ENCODE measurements at regions not wholly inside any gene's neighbourhood (a gene's known extent, or its start where the extent isn't known, plus 50 kb on each side); places are given as distances from the start of the nearest gene placed in this dataset.

DNA sequence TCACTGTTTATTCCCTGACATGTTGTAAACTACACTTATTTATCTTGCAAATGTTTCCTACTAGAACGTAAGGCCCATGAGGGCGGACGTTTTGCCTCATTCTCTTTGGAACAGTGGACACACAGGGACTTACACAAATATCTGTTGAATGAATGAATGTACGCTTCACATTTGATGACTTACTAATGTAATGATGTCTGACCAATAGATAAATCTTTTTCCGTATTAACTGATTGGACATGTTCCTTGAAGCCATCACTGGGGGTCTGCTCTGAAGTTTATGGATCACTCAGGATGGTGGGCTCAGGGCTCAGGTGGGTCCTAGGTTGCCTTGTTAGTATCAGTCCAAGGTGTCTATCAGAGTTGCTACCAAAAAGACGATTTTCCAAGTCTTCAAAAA is 763.2 kb upstream of the TPTE start:
- H3K27ac ChIP-seq (ENCODE audit: extremely low read depth, low read depth, low read length) = no peak overlapping the region
- no peaks in the 10 kb centered on the region for H3K4me1 ChIP-seq (ENCODE audit: control insufficient read depth, insufficient read depth, low read length)
- H3K36me3 ChIP-seq (ENCODE audit: control insufficient read depth in 2 of 2, insufficient read depth in 1 of 2, low read length in 2 of 2) = no peaks in the 10 kb centered on the region
- H3K4me3 ChIP-seq (ENCODE audit: low read depth, low read length) = no peak overlapping the region
- CTCF ChIA-PET = no interaction called here
- TF ChIP-seq, protein P1, sequence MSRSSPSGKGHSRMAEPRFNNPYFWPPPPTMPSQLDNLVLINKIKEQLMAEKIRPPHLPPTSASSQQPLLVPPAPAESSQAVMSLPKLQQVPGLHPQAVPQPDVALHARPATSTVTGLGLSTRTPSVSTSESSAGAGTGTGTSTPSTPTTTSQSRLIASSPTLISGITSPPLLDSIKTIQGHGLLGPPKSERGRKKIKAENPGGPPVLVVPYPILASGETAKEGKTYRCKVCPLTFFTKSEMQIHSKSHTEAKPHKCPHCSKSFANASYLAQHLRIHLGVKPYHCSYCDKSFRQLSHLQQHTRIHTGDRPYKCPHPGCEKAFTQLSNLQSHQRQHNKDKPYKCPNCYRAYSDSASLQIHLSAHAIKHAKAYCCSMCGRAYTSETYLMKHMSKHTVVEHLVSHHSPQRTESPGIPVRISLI (tag by site-specific recombination; IDR thresholded peaks at IDR 0.05) = no peak
- TF ChIP-seq, protein P2, sequence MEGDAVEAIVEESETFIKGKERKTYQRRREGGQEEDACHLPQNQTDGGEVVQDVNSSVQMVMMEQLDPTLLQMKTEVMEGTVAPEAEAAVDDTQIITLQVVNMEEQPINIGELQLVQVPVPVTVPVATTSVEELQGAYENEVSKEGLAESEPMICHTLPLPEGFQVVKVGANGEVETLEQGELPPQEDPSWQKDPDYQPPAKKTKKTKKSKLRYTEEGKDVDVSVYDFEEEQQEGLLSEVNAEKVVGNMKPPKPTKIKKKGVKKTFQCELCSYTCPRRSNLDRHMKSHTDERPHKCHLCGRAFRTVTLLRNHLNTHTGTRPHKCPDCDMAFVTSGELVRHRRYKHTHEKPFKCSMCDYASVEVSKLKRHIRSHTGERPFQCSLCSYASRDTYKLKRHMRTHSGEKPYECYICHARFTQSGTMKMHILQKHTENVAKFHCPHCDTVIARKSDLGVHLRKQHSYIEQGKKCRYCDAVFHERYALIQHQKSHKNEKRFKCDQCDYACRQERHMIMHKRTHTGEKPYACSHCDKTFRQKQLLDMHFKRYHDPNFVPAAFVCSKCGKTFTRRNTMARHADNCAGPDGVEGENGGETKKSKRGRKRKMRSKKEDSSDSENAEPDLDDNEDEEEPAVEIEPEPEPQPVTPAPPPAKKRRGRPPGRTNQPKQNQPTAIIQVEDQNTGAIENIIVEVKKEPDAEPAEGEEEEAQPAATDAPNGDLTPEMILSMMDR (tag by site-specific recombination; IDR thresholded peaks at IDR 0.05) = no peak
- TF ChIP-seq KLF7 (tag by site-specific recombination; IDR thresholded peaks at IDR 0.05; ENCODE audit: borderline replicate concordance) (no peak), ZNF433 (tag by site-specific recombination; IDR thresholded peaks at IDR 0.05; ENCODE audit: low read depth) (no peak), GLI4 (tag by site-specific recombination; IDR thresholded peaks at IDR 0.05) (no peak), TRIM28 (IDR thresholded peaks at IDR 0.05; ENCODE audit: borderline replicate concordance, low read length) (no peak), PBX3 (CRISPR knock-in tag; IDR thresholded peaks at IDR 0.05) (no peak), ZBTB20 (tag by site-specific recombination; IDR thresholded peaks at IDR 0.05) (no peak), KLF8 (tag by site-specific recombination; IDR thresholded peaks at IDR 0.05) (no peak), ZIC2 (tag by site-specific recombination; IDR thresholded peaks at IDR 0.05) (no peak)
- TF ChIP-seq, protein P3, sequence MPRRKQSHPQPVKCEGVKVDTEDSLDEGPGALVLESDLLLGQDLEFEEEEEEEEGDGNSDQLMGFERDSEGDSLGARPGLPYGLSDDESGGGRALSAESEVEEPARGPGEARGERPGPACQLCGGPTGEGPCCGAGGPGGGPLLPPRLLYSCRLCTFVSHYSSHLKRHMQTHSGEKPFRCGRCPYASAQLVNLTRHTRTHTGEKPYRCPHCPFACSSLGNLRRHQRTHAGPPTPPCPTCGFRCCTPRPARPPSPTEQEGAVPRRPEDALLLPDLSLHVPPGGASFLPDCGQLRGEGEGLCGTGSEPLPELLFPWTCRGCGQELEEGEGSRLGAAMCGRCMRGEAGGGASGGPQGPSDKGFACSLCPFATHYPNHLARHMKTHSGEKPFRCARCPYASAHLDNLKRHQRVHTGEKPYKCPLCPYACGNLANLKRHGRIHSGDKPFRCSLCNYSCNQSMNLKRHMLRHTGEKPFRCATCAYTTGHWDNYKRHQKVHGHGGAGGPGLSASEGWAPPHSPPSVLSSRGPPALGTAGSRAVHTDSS (tag by site-specific recombination; IDR thresholded peaks at IDR 0.05) = no peak
- TF ChIP-seq, protein P4, sequence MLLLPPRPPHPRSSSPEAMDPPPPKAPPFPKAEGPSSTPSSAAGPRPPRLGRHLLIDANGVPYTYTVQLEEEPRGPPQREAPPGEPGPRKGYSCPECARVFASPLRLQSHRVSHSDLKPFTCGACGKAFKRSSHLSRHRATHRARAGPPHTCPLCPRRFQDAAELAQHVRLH (tag by site-specific recombination; IDR thresholded peaks at IDR 0.05) = no peak
- POLR2A ChIA-PET = no interaction called here
- no peaks in the 10 kb centered on the region; the same call in 1 of the 2 replicates for H3K9me3 ChIP-seq (ENCODE audit: control insufficient read depth, insufficient read depth, low read depth, low read length)

DNA sequence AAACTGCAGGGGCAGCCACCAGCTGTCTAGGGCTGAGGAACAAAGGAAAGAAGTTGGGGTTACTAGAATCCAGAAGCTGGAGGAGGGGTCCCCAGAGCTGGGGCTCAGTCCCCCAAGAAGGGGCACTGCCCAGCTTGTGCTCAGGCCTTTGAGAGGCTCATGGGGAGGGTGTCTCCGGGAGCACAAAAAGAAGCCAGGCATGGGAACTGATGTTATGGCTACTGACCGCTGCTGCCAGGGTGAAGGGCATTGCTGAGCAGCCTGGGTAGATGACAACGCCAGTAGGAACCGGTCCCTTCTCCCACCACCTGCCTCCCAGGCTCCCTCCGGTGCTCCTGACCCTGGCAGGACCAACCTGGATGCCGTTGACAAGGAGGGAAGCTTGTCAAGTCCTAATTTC is 762.5 kb upstream of the TPTE start:
- POLR2A ChIA-PET = no interaction called here
- CTCF ChIA-PET = no interaction called here
- H3K36me3 ChIP-seq (ENCODE audit: control insufficient read depth in 2 of 2, insufficient read depth in 1 of 2, low read length in 2 of 2) = no peaks in the 10 kb centered on the region
- no peak overlapping the region for H3K4me3 ChIP-seq (ENCODE audit: low read depth, low read length)
- no peaks in the 10 kb centered on the region; the same call in 1 of the 2 replicates for H3K9me3 ChIP-seq (ENCODE audit: control insufficient read depth, insufficient read depth, low read depth, low read length)
- TF ChIP-seq FEZF1 (tag by site-specific recombination; IDR thresholded peaks at IDR 0.05) = no peak
- no peak for TF ChIP-seq TCF7L2 (IDR thresholded peaks at IDR 0.05; ENCODE audit: borderline replicate concordance, low read depth, low read length)
- no peak for TF ChIP-seq ZEB2 (tag by site-specific recombination; IDR thresholded peaks at IDR 0.05)
- no peak for TF ChIP-seq ZNF571 (tag by site-specific recombination; IDR thresholded peaks at IDR 0.05)
- no peak for TF ChIP-seq ZNF777 (tag by site-specific recombination; IDR thresholded peaks at IDR 0.05; ENCODE audit: borderline replicate concordance)
- no peak for TF ChIP-seq ZNF501 (tag by site-specific recombination; IDR thresholded peaks at IDR 0.05)
- no peak for TF ChIP-seq ZNF132 (tag by site-specific recombination; IDR thresholded peaks at IDR 0.05; ENCODE audit: borderline replicate concordance)
- TF ChIP-seq, protein P5, sequence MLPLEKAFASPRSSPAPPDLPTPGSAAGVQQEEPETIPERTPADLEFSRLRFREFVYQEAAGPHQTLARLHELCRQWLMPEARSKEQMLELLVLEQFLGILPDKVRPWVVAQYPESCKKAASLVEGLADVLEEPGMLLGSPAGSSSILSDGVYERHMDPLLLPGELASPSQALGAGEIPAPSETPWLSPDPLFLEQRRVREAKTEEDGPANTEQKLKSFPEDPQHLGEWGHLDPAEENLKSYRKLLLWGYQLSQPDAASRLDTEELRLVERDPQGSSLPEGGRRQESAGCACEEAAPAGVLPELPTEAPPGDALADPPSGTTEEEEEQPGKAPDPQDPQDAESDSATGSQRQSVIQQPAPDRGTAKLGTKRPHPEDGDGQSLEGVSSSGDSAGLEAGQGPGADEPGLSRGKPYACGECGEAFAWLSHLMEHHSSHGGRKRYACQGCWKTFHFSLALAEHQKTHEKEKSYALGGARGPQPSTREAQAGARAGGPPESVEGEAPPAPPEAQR (tag by site-specific recombination; IDR thresholded peaks at IDR 0.05) = no peak
- TF ChIP-seq ZNF266 (tag by site-specific recombination; IDR thresholded peaks at IDR 0.05; ENCODE audit: low read depth) = no peak
- no peak for TF ChIP-seq YY2 (tag by site-specific recombination; IDR thresholded peaks at IDR 0.05)
- TF ChIP-seq, protein P6, sequence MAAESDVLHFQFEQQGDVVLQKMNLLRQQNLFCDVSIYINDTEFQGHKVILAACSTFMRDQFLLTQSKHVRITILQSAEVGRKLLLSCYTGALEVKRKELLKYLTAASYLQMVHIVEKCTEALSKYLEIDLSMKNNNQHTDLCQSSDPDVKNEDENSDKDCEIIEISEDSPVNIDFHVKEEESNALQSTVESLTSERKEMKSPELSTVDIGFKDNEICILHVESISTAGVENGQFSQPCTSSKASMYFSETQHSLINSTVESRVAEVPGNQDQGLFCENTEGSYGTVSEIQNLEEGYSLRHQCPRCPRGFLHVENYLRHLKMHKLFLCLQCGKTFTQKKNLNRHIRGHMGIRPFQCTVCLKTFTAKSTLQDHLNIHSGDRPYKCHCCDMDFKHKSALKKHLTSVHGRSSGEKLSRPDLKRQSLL (tag by site-specific recombination; IDR thresholded peaks at IDR 0.05) = no peak
- TF ChIP-seq, protein P7, sequence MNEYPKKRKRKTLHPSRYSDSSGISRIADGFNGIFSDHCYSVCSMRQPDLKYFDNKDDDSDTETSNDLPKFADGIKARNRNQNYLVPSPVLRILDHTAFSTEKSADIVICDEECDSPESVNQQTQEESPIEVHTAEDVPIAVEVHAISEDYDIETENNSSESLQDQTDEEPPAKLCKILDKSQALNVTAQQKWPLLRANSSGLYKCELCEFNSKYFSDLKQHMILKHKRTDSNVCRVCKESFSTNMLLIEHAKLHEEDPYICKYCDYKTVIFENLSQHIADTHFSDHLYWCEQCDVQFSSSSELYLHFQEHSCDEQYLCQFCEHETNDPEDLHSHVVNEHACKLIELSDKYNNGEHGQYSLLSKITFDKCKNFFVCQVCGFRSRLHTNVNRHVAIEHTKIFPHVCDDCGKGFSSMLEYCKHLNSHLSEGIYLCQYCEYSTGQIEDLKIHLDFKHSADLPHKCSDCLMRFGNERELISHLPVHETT (tag by site-specific recombination; IDR thresholded peaks at IDR 0.05) = no peak
- no peak overlapping the region for H3K27ac ChIP-seq (ENCODE audit: extremely low read depth, low read depth, low read length)
- H3K4me1 ChIP-seq (ENCODE audit: control insufficient read depth, insufficient read depth, low read length) = no peaks in the 10 kb centered on the region
